ENCODE measurements at regions not wholly inside any gene's neighbourhood (a gene's known extent, or its start where the extent isn't known, plus 50 kb on each side); places are given as distances from the start of the nearest gene placed in this dataset.

DNA sequence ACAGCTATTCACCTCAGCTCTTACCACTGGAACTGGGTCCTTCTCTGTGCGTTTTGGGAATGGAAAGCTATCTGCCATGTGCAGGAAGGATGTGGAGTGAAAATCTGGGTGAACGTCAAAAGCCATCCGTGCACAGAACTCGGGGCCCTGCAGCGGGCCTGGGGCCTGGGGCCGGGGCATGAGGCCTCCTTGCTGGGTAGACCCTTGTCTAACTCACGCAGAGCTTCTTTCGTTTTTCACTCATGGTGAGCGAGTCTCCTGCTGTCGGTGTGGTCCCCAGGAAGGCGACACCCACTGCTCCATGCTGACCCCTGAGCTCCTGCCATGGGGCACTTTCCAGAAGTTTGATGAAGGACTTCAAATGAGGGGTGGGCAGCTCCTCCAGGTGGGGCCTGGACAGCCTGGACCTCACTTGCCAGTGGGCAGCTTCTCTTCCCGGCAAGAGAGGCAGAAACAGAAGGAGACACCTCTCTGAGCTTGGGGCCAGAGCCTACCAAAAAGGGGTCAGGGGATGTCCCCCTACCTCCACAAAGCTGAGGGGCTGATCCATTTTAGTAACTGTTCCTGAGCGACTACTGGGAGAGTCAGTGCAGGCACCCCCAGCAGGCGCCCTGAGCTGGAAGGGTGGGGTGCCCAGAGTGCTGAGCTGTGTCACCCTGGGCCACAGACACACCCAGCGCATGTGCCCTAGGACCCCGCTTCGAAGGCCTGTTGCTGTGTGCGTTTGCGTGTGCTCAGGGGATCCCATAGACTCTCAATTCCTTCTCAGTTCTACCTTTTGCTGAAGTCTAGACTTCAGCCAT, 117.7 kb upstream of the HDAC4 start:
- TF ChIP-seq, protein P1, sequence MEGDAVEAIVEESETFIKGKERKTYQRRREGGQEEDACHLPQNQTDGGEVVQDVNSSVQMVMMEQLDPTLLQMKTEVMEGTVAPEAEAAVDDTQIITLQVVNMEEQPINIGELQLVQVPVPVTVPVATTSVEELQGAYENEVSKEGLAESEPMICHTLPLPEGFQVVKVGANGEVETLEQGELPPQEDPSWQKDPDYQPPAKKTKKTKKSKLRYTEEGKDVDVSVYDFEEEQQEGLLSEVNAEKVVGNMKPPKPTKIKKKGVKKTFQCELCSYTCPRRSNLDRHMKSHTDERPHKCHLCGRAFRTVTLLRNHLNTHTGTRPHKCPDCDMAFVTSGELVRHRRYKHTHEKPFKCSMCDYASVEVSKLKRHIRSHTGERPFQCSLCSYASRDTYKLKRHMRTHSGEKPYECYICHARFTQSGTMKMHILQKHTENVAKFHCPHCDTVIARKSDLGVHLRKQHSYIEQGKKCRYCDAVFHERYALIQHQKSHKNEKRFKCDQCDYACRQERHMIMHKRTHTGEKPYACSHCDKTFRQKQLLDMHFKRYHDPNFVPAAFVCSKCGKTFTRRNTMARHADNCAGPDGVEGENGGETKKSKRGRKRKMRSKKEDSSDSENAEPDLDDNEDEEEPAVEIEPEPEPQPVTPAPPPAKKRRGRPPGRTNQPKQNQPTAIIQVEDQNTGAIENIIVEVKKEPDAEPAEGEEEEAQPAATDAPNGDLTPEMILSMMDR (IDR thresholded peaks at IDR 0.05): no peak
- no peak for TF ChIP-seq POLR2A (IDR thresholded peaks at IDR 0.05)
